HEK293 (cell line): ENCODE measurements at regions not wholly inside any gene's neighbourhood (a gene's known extent, or its start where the extent isn't known, plus 50 kb on each side); places are given as distances from the start of the nearest gene placed in this dataset.

ENCODE experiments used
- CTCF ChIA-PET: fragments of 350-600 bp; formaldehyde crosslinking; extraction: SDS; loops from one replicate; lab custom pipeline; 2021; ENCODE audit warnings: antibody characterized with exemption; lab: Yijun Ruan, JAX
- POLR2A ChIA-PET: fragments of 300-600 bp; formaldehyde crosslinking; extraction: SDS; loops from one replicate; lab custom pipeline; 2020; ENCODE audit warnings: antibody characterized with exemption, inconsistent platforms; lab: Yijun Ruan, JAX
- H3K27ac ChIP-seq: fragments of 200-500 bp; sonication (Bioruptor generic); 2 replicates; pipeline ENCODE4 v1.5.1; 2014; ENCODE audit warnings: low read depth, low read length, control low read depth, inconsistent platforms; ENCODE audit errors: extremely low read depth
- H3K36me3 ChIP-seq, 2 experiments: fragments of 200-500 bp in 1 of 2; sonication (Bioruptor generic) in 1 of 2; 1 replicate in 1 of 2; 2 replicates in 1 of 2; pipeline ENCODE4 v1.5.1; 2014 to 2017; ENCODE audit warnings: inconsistent platforms in 2 of 2, low read length in 2 of 2; ENCODE audit not compliant: control insufficient read depth in 2 of 2, insufficient read depth in 1 of 2
- H3K4me1 ChIP-seq: fragments of 200-500 bp; sonication (Bioruptor generic); 2 replicates; pipeline ENCODE4 v1.5.1; 2014; ENCODE audit warnings: mild to moderate bottlenecking, low read length, inconsistent platforms; ENCODE audit not compliant: control insufficient read depth, insufficient read depth
- H3K4me3 ChIP-seq: 2 replicates; pipeline ENCODE4 v1.5.1; 2011; ENCODE audit warnings: low read depth, mild to moderate bottlenecking, control low read depth, low read length, moderate library complexity
- H3K9me3 ChIP-seq: fragments of 200-500 bp; sonication (Bioruptor generic); 2 replicates; pipeline ENCODE4 v1.5.1; 2014; ENCODE audit warnings: low read depth, low read length, inconsistent platforms; ENCODE audit not compliant: control insufficient read depth, insufficient read depth
- GLI2 ChIP-seq: fragments of 450-650 bp; formaldehyde crosslinking; IDR thresholded peaks from 2 replicates; pipeline ENCODE4; 2017; ENCODE audit warnings: missing biosample characterization, missing genetic modification characterization, low read depth, borderline replicate concordance
- GLIS1 ChIP-seq: fragments of 450-650 bp; formaldehyde crosslinking; IDR thresholded peaks from 2 replicates; pipeline ENCODE4 v1.5.1; 2016; ENCODE audit warnings: missing biosample characterization, missing genetic modification characterization
- MEIS1 ChIP-seq: sonication (generic); formaldehyde crosslinking; IDR thresholded peaks from 2 replicates; pipeline ENCODE4 v1.8.1; 2022; ENCODE audit warnings: missing genetic modification reagents, mild to moderate bottlenecking, borderline replicate concordance
- PRDM6 ChIP-seq: fragments of 450-650 bp; formaldehyde crosslinking; IDR thresholded peaks from 2 replicates; pipeline ENCODE4 v1.5.1; 2017; ENCODE audit warnings: missing biosample characterization, missing genetic modification characterization
- TRIM28 ChIP-seq: IDR thresholded peaks from 2 replicates; pipeline ENCODE4 v1.6.1; 2011; ENCODE audit warnings: low read length, control low read depth, borderline replicate concordance
- ZBTB20 ChIP-seq: fragments of 450-650 bp; formaldehyde crosslinking; IDR thresholded peaks from 2 replicates; pipeline ENCODE4 v1.5.1; 2016; ENCODE audit warnings: missing biosample characterization, missing genetic modification characterization
- ZFP69B ChIP-seq: fragments of 450-650 bp; formaldehyde crosslinking; IDR thresholded peaks from 2 replicates; pipeline ENCODE4 v1.5.1; 2016; ENCODE audit warnings: missing biosample characterization, missing genetic modification characterization
- ZNF146 ChIP-seq: fragments of 450-650 bp; formaldehyde crosslinking; IDR thresholded peaks from 2 replicates; pipeline ENCODE4 v1.5.1; 2016; ENCODE audit warnings: missing biosample characterization, missing genetic modification characterization
- ZNF16 ChIP-seq: fragments of 450-650 bp; formaldehyde crosslinking; IDR thresholded peaks from 2 replicates; pipeline ENCODE4 v1.5.1; 2016; ENCODE audit warnings: low read depth, missing biosample characterization, missing genetic modification characterization
- ZNF214 ChIP-seq: fragments of 450-650 bp; formaldehyde crosslinking; IDR thresholded peaks from 2 replicates; pipeline ENCODE4 v1.5.1; 2017; ENCODE audit warnings: missing biosample characterization, mild to moderate bottlenecking, missing genetic modification characterization, borderline replicate concordance
- ZNF248 ChIP-seq: fragments of 450-650 bp; formaldehyde crosslinking; IDR thresholded peaks from 2 replicates; pipeline ENCODE4 v1.5.1; 2017; ENCODE audit warnings: missing biosample characterization, missing genetic modification characterization
- ZNF274 ChIP-seq, 2 experiments: fragments of 200-500 bp in 1 of 2; fragments of 450-650 bp in 1 of 2; sonication (Bioruptor generic) in 1 of 2; formaldehyde crosslinking in 1 of 2; IDR thresholded peaks; 2 replicates each; pipeline versions ENCODE4 v1.5.1 to v1.6.1; 2014 to 2016; ENCODE audit warnings: borderline replicate concordance in 1 of 2, inconsistent platforms in 1 of 2, low read length in 1 of 2, missing biosample characterization in 1 of 2, missing genetic modification characterization in 1 of 2
- ZNF354C ChIP-seq: fragments of 450-650 bp; formaldehyde crosslinking; IDR thresholded peaks from 2 replicates; pipeline ENCODE4 v1.5.1; 2016; ENCODE audit warnings: missing biosample characterization, missing genetic modification characterization, low read depth, borderline replicate concordance
- ZNF473 ChIP-seq: fragments of 450-650 bp; formaldehyde crosslinking; IDR thresholded peaks from 2 replicates; pipeline ENCODE4 v1.5.1; 2017; ENCODE audit warnings: missing biosample characterization, missing genetic modification characterization
- ZNF48 ChIP-seq: fragments of 450-650 bp; formaldehyde crosslinking; IDR thresholded peaks from 2 replicates; pipeline ENCODE4 v1.5.1; 2016; ENCODE audit warnings: missing biosample characterization, missing genetic modification characterization
- ZNF521 ChIP-seq: fragments of 450-650 bp; formaldehyde crosslinking; IDR thresholded peaks from 2 replicates; pipeline ENCODE4 v1.5.1; 2017; ENCODE audit warnings: missing biosample characterization, mild to moderate bottlenecking, missing genetic modification characterization
- ZNF585B ChIP-seq: fragments of 450-650 bp; formaldehyde crosslinking; IDR thresholded peaks from 2 replicates; pipeline ENCODE4 v1.5.1; 2016; ENCODE audit warnings: missing biosample characterization, missing genetic modification characterization
- ZNF600 ChIP-seq: fragments of 450-650 bp; formaldehyde crosslinking; IDR thresholded peaks from 2 replicates; pipeline ENCODE4 v1.5.1; 2016; ENCODE audit warnings: missing biosample characterization, missing genetic modification characterization
- ZNF660 ChIP-seq: fragments of 450-650 bp; IDR thresholded peaks from 2 replicates; pipeline ENCODE4 v1.5.1; 2018; ENCODE audit warnings: missing biosample characterization, mild to moderate bottlenecking, missing genetic modification characterization
- ZXDB ChIP-seq: fragments of 450-650 bp; formaldehyde crosslinking; IDR thresholded peaks from 2 replicates; pipeline ENCODE4 v1.5.1; 2016; ENCODE audit warnings: missing biosample characterization, missing genetic modification characterization
- TF ChIP-seq, protein P1 (sequence below): fragments of 450-650 bp; formaldehyde crosslinking; IDR thresholded peaks from 2 replicates; pipeline ENCODE4 v1.5.1; 2016; ENCODE audit warnings: missing biosample characterization, missing genetic modification characterization, low read depth
- TF ChIP-seq, protein P2 (sequence below): fragments of 450-650 bp; formaldehyde crosslinking; IDR thresholded peaks from 2 replicates; pipeline ENCODE4 v1.5.1; 2016; ENCODE audit warnings: missing biosample characterization, missing genetic modification characterization
- TF ChIP-seq, protein P3 (sequence below): fragments of 450-650 bp; formaldehyde crosslinking; IDR thresholded peaks from 2 replicates; pipeline ENCODE4 v1.5.1; 2016; ENCODE audit warnings: missing biosample characterization, missing genetic modification characterization

DNA sequence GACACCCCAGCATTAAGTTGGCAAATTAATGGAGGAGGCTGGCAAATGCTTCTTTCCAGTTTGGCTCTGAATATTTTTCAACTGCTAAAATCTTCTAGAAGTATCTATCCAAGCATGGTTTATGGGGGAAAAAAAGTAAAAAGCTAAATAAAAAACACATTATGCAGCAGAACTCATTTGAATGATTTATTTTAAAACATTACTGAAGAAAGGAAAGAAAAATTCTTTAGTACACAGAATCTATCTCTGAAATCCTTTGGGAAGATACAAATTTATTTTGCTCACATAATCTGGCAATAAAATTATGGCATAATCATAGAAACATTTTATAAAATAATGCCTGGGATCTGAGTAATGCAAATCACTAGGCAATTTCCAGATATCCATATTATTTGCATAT, 328.1 kb upstream of the MON1B start (continued):
- TF ChIP-seq ZNF274 (IDR thresholded peaks at IDR 0.05; ENCODE audit: low read length) (no peak), ZNF274 (tag by site-specific recombination; IDR thresholded peaks at IDR 0.05; ENCODE audit: borderline replicate concordance) (no peak), ZNF354C (tag by site-specific recombination) (no peak), ZNF660 (no peak), ZNF48 (tag by site-specific recombination) (no peak), GLI2 (tag by site-specific recombination) (no peak), ZNF600 (tag by site-specific recombination) (no peak), ZNF585B (tag by site-specific recombination) (no peak), GLIS1 (no peak), ZBTB20 (no peak), ZFP69B (tag by site-specific recombination) (no peak), ZNF16 (tag by site-specific recombination) (no peak), ZNF214 (tag by site-specific recombination) (no peak)
- TF ChIP-seq, protein P1, sequence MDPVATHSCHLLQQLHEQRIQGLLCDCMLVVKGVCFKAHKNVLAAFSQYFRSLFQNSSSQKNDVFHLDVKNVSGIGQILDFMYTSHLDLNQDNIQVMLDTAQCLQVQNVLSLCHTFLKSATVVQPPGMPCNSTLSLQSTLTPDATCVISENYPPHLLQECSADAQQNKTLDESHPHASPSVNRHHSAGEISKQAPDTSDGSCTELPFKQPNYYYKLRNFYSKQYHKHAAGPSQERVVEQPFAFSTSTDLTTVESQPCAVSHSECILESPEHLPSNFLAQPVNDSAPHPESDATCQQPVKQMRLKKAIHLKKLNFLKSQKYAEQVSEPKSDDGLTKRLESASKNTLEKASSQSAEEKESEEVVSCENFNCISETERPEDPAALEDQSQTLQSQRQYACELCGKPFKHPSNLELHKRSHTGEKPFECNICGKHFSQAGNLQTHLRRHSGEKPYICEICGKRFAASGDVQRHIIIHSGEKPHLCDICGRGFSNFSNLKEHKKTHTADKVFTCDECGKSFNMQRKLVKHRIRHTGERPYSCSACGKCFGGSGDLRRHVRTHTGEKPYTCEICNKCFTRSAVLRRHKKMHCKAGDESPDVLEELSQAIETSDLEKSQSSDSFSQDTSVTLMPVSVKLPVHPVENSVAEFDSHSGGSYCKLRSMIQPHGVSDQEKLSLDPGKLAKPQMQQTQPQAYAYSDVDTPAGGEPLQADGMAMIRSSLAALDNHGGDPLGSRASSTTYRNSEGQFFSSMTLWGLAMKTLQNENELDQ (tag by site-specific recombination): no peak
- TF ChIP-seq, protein P2, sequence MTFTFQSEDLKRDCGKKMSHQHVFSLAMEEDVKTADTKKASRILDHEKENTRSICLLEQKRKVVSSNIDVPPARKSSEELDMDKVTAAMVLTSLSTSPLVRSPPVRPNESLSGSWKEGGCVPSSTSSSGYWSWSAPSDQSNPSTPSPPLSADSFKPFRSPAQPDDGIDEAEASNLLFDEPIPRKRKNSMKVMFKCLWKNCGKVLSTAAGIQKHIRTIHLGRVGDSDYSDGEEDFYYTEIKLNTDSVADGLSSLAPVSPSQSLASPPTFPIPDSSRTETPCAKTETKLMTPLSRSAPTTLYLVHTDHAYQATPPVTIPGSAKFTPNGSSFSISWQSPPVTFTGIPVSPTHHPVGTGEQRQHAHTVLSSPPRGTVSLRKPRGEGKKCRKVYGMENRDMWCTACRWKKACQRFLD (tag by site-specific recombination): no peak

DNA sequence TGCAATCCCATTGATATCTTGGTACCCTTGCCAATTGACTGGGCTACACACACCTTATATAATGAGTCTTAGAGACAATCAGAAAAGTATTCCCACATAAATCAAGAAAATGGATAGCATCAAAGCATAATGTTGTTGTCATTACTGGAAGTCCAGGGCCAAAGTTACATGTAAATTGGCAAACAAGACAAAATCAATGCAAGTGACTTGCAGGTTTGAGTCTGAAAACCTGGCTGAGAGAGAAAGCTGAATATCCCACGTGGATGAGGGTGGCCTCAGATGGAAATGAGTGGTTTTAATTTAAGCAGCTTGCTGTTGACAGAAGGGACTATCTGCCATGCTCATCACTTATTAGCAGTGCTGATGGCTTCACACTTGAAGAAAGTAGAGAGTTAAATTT, 324.0 kb upstream of the MON1B start:
- H3K36me3 ChIP-seq: no peaks in the 10 kb centered on the region
- H3K4me3 ChIP-seq: no peak overlapping the region
- H3K4me1 ChIP-seq: no peaks in the 10 kb centered on the region
- TF ChIP-seq ZNF146 (tag by site-specific recombination) (no peak), MEIS1 (CRISPR knock-in tag) (no peak), ZNF473 (tag by site-specific recombination) (no peak), PRDM6 (tag by site-specific recombination) (no peak), ZNF274 (IDR thresholded peaks at IDR 0.05; ENCODE audit: low read length) (no peak), ZNF274 (tag by site-specific recombination; IDR thresholded peaks at IDR 0.05; ENCODE audit: borderline replicate concordance) (no peak), ZXDB (tag by site-specific recombination) (no peak), ZNF248 (tag by site-specific recombination) (no peak), ZNF16 (tag by site-specific recombination) (no peak), TRIM28 (no peak), GLIS1 (no peak), ZNF521 (no peak)
- TF ChIP-seq, protein P3, sequence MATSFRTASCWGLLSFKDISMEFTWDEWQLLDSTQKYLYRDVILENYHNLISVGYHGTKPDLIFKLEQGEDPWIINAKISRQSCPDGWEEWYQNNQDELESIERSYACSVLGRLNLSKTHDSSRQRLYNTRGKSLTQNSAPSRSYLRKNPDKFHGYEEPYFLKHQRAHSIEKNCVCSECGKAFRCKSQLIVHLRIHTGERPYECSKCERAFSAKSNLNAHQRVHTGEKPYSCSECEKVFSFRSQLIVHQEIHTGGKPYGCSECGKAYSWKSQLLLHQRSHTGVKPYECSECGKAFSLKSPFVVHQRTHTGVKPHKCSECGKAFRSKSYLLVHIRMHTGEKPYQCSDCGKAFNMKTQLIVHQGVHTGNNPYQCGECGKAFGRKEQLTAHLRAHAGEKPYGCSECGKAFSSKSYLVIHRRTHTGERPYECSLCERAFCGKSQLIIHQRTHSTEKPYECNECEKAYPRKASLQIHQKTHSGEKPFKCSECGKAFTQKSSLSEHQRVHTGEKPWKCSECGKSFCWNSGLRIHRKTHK (tag by site-specific recombination): no peak
- POLR2A ChIA-PET: no interaction called here
- H3K27ac ChIP-seq: no peak overlapping the region
- no peaks in the 10 kb centered on the region for H3K9me3 ChIP-seq
- CTCF ChIA-PET: no interaction called here
